ENCODE measurements at regions not wholly inside any gene's neighbourhood (a gene's known extent, or its start where the extent isn't known, plus 50 kb on each side); places are given as distances from the start of the nearest gene placed in this dataset.

GRCh38 chr9:28882529-28882928 is 1309.2 kb upstream of the C9orf72 start:
- DNase-seq: no peak

DNA sequence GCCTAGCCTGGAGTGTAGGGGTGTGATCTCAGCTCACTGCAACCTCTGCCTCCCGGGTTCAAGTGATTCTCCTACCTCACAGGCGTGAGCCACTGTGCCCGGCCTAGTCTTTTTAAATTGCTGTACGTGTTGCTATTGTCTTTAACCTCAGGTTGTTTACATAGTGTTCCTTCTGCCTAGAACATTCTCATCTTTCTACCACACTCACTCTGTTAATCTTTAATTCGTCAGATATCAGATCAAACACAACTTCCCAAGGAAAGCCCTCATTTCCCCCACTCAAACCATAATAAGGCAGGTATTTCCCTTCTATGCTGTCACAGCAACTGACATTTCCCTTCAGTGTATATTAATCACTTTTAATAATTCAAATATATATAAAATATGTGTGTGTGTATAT is 1310.0 kb upstream of the C9orf72 start:
- DNase-seq: peak; percentile 10

- no peak for DNase-seq
Observed at GRCh38 chr9:28887188-28887884, 1314.1 kb upstream of the C9orf72 start.

DNA sequence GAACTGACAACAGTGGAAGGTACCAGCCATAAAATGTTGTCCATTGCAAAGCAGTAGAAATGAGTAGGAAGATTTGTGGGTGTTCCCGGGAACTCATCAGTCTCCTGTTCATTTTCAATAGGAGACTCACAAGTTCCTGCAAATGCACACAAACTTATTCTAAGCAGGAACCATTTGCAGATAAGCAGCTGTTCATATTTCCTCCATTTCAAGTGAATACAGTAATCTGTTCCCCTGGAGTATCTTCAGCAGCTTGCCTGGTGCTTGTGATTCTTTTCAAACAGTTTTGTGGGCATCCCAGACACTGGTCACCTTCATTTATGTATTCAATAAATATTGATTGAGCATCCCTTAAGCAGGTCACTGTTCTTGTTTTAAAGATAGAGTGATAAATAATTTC is 1315.5 kb upstream of the C9orf72 start:
- DNase-seq: peak; percentile 51

DNA sequence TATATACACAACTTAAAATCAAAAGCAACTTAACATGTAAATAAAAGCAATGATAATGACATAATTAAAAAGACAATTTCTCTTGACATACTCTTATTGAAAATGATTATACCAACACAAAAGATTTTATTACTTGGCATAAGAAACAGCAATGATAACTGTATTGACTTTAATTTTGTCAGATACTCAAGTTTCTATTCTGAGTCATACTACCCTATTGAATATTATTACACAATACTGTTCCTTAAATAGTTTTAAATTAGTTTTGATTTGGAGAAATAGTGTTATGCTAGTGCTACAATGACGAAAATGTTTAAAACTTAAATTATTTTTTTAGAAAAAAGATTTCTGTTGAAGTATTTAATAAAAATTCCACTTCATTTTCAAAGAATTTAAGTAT is 1319.3 kb upstream of the C9orf72 start:
- no peak for DNase-seq

DNA sequence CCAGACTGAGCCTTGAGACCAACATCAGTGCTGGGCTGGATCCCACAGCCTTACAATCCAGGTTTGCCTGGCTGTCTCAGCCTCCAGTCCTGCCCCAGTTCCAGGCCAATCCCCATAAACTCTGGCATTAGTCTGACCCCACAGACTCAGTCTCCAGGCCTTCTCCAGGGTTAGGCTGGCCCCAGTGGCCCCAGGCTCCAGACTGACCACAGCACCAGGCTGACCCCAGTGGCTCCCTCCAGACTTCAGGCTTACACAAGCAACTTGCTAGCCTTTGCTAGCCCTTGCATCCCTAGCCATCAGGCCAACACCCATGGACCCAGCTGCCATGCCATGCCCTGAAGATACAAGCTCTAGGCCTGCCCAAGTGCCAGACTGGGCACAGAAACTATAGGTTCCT is 1326.0 kb upstream of the C9orf72 start:
- no peak for DNase-seq

DNA sequence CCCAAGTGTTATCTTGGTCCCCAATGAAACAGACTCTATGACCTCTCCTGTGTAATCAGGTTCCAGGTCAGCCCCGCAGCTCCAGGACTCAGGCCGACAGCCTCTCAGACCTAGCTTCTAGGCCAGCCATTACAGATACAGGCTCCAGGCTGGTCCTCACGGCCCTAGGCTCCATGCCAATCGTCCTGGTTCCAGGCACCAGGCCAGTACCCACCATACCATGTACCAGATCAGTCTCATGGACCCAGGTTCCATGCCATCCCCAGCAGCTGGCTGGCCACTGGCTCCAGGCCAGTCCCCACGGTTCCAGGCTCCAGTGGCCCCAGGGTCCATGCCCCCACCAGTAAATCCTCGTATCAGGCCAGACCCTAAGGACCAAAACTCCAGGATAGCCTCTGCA is 1326.6 kb upstream of the C9orf72 start:
- DNase-seq: no peak

DNA sequence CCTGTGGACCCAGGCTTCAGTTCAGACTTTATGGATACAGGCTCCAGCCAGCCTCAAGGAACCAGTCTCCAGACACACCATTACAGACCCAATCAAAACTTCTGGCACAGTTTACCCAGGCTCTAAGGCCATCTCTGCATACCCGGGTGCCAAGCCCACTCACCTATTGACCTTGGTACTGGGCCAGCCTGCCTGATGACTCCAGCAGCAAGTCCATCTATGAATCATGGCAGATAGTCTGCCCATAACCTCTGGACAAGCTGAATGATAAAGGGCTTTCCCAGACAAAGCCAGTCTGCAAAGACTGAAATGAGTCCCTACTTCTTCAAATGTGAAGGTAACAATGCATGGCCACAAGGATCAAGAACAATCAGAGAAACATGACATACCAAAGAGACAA is 1327.1 kb upstream of the C9orf72 start:
- no peak for DNase-seq

DNA sequence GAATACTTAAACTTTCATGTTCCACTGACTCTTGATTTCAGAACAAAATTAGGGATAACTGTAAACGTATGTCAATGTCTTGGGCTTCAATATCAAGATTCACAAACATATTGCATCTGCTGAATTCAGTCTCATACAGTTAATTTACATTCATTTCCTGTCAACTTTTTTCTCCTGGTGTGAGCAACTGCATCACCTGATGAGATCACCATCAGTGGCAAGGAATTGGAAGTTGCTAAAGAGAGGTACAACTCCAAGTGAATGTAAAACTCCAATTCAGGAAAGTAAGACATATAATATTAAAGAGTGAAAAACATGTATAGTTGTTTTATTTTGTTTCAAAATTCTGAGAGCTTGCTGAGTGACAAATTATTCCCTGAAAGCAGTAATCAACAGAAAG is 1336.2 kb upstream of the C9orf72 start:
- no peak for DNase-seq

GRCh38 chr9:28912621-28913020 is 1339.3 kb upstream of the C9orf72 start:
- DNase-seq: no peak

DNA sequence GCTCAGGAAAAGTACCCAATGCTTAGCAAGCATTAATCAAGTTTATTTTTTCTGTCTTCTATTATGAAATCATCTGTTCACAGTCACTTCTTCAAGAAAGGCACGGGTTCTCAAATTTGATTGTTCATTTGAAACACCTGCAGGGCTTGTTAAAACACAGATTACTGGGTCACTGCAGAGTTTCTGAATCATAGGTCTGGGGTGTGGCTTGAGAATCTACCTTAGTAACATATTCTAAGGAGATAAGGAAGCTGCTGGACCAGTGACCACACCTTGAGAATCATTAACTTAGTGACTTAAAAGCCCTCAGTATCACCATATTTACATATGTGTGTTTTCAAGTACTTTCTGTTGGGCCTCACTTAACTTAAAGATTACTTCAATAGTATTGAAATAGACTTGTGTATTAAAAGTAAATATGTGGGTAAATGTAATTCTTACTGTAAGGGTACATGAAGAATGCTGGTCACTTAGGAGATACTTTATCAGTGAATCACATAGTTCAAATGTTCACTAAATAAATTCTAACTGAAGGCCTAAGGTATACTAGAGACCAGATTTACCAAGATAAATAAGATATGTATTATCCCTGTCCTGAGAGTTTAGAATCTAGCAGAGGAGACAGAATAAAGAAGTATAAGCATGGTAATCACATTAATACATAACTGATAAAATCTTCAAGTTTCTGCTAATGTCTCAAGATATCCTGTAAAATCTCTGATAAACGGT is 1342.1 kb upstream of the C9orf72 start:
- no peak for DNase-seq

GRCh38 chr9:28916348-28916747 is 1343.1 kb upstream of the C9orf72 start:
- DNase-seq: no peak

GRCh38 chr9:28921857-28922500 is 1348.7 kb upstream of the C9orf72 start:
- no peak for DNase-seq

GRCh38 chr9:28922891-28923290 is 1349.6 kb upstream of the C9orf72 start:
- no peak for DNase-seq

- no peak for DNase-seq
Observed at GRCh38 chr9:28923351-28923750, 1350.1 kb upstream of the C9orf72 start.

GRCh38 chr9:28925157-28925556 is 1351.9 kb upstream of the C9orf72 start:
- DNase-seq: no peak

- DNase-seq: peak; percentile 3
Observed at GRCh38 chr9:28926306-28926705, 1353.0 kb upstream of the C9orf72 start.

- DNase-seq: no peak
Observed at GRCh38 chr9:28927691-28928090, 1354.4 kb upstream of the C9orf72 start.

- no peak for DNase-seq
Observed at GRCh38 chr9:28929433-28929832, 1356.2 kb upstream of the C9orf72 start.

DNA sequence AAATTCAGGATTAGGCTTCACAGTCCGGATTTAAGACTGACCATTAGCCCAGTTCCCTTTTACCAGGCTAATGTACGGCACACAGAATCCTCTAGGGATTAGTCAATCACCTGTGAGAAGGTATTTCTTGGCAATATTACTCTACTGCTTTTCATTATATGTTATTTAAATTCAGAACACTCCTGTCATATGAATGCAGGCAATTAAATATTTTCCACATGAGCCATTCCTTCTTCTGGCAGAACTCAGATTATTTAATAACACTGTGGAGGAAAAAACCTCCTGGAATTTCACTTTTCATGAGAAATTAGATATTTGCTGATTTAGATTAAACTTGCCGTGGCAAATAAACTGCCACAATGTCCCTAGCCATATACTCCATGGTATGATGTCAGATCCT is 1357.5 kb upstream of the C9orf72 start:
- DNase-seq: no peak

DNA sequence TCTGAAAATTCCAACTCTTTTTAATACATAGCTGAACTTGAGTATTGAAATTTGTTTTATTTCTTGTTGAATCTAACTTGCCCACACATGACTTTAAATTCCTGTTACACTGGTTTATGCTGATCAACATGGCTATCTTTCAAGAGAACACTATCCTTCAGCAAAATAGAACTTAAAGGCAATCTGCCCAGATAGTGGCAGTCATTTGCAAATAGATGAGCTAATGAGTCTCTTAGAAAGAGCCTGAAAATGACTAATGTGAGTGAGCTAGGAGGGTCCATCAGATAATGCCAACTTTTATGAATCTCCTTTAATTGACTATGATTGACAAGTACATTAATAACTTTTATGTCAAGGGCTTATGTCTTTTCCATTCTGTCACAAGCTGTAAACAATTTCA is 1360.8 kb upstream of the C9orf72 start:
- no peak for DNase-seq

GRCh38 chr9:28938981-28939380 is 1365.7 kb upstream of the C9orf72 start:
- DNase-seq: no peak

DNA sequence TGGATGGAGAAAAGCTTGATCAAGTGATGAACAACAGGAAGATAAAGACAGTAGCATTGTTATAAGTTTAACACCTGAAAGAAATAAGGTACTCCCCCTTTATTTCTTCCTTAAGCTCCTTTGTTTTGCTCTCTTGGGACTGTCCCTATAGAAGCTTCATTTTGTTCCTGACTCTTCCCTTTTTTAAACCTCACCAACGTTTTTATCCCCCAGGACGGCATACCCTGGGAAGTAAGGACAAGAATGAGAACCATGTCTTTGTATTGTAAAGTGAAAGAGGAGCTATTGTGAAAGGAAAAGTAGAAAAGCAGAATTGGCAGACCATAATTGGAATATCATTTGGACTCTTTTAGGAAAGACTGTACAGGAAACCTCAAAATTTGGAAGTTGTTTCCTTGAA is 1368.6 kb upstream of the C9orf72 start:
- no peak for DNase-seq

DNA sequence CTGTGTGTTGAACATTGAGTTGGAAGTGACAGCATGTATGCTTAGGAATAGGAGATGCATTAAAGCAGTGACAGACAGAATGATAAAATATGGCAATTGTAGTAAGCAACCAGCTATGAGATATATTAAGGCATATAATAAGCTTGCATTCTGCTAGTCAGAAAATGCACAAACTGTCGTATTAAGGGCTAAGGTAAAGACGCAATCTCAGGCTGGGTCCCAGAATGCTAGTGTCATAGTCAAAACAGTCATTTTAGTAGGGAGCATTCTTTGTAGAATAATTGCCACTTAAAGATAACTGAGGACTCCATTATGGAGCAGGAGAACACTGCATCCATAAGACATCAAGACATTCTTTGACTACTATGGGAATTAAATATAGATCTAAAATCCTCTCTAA is 1369.7 kb upstream of the C9orf72 start:
- DNase-seq: no peak
